Subcutaneous abdominal adipose tissue (tissue), 5 donors: ENCODE measurements at regions not wholly inside any gene's neighbourhood (a gene's known extent, or its start where the extent isn't known, plus 50 kb on each side); places are given as distances from the start of the nearest gene placed in this dataset.

Experiments used
- H3K27ac ChIP-seq: one replicate; pipeline ENCODE4 v1.7.0; 2013; ENCODE audit warnings: low read depth, mild to moderate bottlenecking, inconsistent platforms, low read length, moderate library complexity
- H3K27me3 ChIP-seq, 5 donors: one replicate each; pipeline ENCODE4 v1.7.0; 2013; ENCODE audit warnings: low read length in 5 of 5, inconsistent platforms in 1 of 5; ENCODE audit not compliant: control insufficient read depth in 5 of 5, insufficient read depth in 4 of 5
- H3K36me3 ChIP-seq, 5 donors: one replicate each; pipeline ENCODE4 v1.7.0; 2013; ENCODE audit warnings: low read length in 5 of 5; ENCODE audit not compliant: control insufficient read depth in 5 of 5, insufficient read depth in 5 of 5
- H3K4me1 ChIP-seq, 5 donors: one replicate each; pipeline ENCODE4 v1.7.0; 2013; ENCODE audit warnings: low read length in 5 of 5, mild to moderate bottlenecking in 3 of 5, moderate library complexity in 1 of 5; ENCODE audit not compliant: control insufficient read depth in 5 of 5, insufficient read depth in 5 of 5
- H3K4me3 ChIP-seq, 5 donors: one replicate each; pipeline ENCODE4 v1.7.0; 2013; ENCODE audit warnings: low read length in 5 of 5, low read depth in 1 of 5
- H3K9ac ChIP-seq, 5 donors: one replicate each; pipeline ENCODE4 v1.7.0; 2013; ENCODE audit warnings: low read length in 5 of 5, mild to moderate bottlenecking in 4 of 5, moderate library complexity in 3 of 5
- H3K9me3 ChIP-seq, 5 donors: one replicate each; pipeline ENCODE4 v1.7.0; 2013; ENCODE audit warnings: low read length in 5 of 5; ENCODE audit not compliant: control insufficient read depth in 5 of 5
- donor health status: healthy.
- donor health status: healthy.
- donor health status: healthy.
- donor health status: healthy.
- donor health status: healthy.

DNA sequence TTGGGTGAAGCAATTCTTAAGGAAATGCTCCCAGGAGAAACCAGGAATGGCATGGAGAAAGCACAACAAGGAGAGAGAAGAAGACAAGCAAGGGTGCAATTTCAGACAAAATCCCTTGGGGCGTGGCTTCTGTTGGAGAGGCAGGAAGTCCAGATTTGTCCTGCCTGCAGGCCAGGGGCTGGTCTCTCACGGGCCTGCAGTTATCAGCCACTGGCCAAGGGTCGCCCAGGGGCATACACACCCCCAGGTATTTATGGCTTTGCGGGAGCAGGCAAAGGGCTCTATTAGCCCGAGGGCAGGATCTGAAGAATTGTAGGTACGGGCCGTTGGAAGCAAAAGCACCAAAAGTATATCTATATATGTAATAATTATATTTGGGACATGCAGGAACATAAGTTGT, 87.7 kb downstream of the IYD start:
- no peaks in the 10 kb centered on the region for H3K27me3 ChIP-seq
- no peak overlapping the region for H3K9ac ChIP-seq
- no peaks in the 10 kb centered on the region for H3K36me3 ChIP-seq
- H3K9me3 ChIP-seq = no peaks in the 10 kb centered on the region
- H3K4me3 ChIP-seq = no peak overlapping the region
- H3K27ac ChIP-seq = no peak overlapping the region
- H3K4me1 ChIP-seq = peaks cover 0 to 15% (median 0%) of the 10 kb centered on the region in 5 donors

DNA sequence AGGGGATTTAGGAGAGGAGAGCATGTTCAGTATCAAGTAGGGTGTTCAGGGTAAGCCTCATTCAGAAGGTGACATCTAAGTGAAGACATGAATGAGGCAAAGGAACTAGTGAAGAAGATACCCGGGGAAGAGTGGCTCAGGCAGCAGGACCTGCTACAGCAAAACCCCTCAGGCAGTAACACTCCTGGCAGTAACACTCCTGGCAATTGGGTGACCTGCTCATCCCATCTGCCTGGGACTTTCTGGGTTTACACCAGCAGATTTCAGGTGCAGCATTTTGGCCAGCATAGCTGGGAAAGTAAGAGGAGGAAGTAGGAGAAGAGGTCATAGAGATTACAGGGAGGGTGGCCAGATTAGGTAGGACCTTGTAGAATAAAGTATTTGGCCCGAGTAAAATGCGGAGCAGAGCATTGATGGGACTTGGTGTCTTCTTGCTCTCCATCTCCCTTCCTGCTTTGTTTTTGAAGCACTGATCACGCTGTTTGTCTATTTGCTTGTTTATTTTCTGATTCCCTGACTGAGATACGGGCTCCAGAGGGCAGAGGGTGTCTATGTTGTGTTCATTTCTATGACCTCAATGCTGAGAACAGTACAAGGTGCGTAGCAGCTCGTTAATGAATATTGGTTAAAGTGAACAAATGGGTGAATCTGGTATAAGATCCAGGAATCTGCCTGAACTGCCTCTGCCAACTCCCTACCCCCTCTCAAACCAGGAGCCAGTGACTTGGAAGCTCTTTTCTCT, 88.3 kb downstream of the IYD start:
- H3K9ac ChIP-seq = no peak overlapping the region
- no peaks in the 10 kb centered on the region for H3K9me3 ChIP-seq
- no peak overlapping the region for H3K27ac ChIP-seq
- H3K4me3 ChIP-seq = no peak overlapping the region
- peaks cover 0 to 14% (median 0%) of the 10 kb centered on the region in 5 donors for H3K4me1 ChIP-seq
- H3K27me3 ChIP-seq = no peaks in the 10 kb centered on the region
- H3K36me3 ChIP-seq = no peaks in the 10 kb centered on the region

DNA sequence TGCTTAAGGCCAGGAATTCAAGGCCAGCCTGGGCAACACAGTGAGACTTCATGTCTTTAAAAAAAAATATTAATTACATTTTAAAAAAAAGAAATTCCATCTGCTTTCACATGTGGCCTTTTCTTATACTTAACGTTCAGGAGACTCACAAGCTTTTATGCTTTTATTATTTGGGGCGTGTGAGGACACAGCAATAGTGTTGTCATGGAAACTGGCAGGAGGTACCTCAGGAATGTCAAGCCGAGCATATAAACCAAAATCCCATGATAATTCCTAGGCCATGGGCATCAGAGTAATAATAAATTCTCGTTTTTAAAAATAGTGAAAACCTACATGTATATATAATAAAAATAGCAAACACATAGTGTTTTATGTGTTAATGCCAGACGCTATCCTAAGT, 89.8 kb downstream of the IYD start:
- H3K9me3 ChIP-seq = no peaks in the 10 kb centered on the region
- no peaks in the 10 kb centered on the region for H3K27me3 ChIP-seq
- H3K9ac ChIP-seq = no peak overlapping the region
- no peaks in the 10 kb centered on the region for H3K4me1 ChIP-seq
- no peak overlapping the region for H3K27ac ChIP-seq
- H3K4me3 ChIP-seq = no peak overlapping the region
- no peaks in the 10 kb centered on the region for H3K36me3 ChIP-seq

DNA sequence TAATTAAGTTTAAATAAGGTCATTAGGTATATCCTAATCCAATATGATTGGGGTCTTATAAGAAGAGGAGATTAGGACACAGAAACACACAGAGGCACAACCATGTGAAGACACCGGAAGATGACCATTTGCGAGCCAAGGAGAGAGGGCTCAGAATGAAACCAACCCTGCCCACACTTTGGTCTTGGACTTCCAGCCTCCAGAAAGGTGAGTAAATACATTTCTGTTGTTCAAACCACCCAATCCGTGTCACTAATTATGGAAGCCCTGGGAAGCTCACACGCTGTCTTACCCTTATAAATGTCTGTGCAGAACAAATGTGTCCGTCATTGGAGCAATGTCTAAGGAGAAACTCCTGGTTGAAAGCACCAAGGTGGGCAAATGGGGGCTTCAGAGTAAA, 95.0 kb downstream of the IYD start:
- Histone ChIP-seq H3K4me1 (no peaks in the 10 kb centered on the region), H3K36me3 (no peaks in the 10 kb centered on the region), H3K9me3 (no peaks in the 10 kb centered on the region), H3K4me3 (no peak overlapping the region), H3K27me3 (no peaks in the 10 kb centered on the region), H3K9ac (no peak overlapping the region), H3K27ac (no peak overlapping the region)

DNA sequence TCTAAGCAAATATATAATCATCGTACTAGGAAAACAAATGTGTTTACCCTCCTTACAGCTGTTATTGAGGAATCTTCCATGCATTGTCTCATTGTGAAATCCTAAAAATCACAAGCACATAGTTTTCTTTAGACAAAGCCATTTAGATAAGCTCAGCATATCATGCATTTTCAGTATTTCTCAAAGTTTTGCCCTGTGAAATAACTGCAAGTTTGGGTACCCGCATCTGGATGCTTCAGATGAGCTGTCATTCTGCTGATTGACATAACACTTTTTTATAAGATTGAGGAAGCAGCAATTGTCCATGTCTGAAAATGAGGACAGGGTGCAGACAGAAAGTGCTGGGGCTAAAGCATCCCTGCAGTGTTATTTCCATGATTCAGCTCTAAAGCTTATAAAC, 96.2 kb downstream of the IYD start:
- no peak overlapping the region for H3K27ac ChIP-seq
- H3K27me3 ChIP-seq = no peaks in the 10 kb centered on the region
- H3K9me3 ChIP-seq = no peaks in the 10 kb centered on the region
- H3K4me3 ChIP-seq = no peak overlapping the region
- no peaks in the 10 kb centered on the region for H3K4me1 ChIP-seq
- no peak overlapping the region for H3K9ac ChIP-seq
- H3K36me3 ChIP-seq = no peaks in the 10 kb centered on the region

DNA sequence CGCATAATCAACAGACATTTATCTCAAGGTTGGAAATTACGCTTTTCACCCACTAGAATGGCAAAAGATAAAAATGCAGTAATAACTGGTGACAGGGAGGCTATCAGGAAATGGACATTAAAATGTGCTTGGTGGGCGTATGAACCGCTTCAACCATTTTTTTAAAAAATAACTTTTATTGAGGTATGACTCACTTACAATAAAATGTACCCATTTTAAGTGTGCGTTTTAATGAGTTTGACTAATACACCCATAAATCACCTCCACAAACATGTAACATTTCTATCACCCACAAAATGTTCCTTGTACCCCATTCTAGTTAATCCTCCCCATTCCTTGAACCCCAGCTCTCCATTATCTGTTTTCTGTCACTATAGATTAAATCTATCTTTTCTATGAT, 96.8 kb downstream of the IYD start:
- H3K9ac ChIP-seq = no peak overlapping the region
- no peak overlapping the region for H3K27ac ChIP-seq
- H3K36me3 ChIP-seq = no peaks in the 10 kb centered on the region
- H3K27me3 ChIP-seq = no peaks in the 10 kb centered on the region
- H3K4me1 ChIP-seq = no peaks in the 10 kb centered on the region
- no peak overlapping the region for H3K4me3 ChIP-seq
- H3K9me3 ChIP-seq = no peaks in the 10 kb centered on the region

DNA sequence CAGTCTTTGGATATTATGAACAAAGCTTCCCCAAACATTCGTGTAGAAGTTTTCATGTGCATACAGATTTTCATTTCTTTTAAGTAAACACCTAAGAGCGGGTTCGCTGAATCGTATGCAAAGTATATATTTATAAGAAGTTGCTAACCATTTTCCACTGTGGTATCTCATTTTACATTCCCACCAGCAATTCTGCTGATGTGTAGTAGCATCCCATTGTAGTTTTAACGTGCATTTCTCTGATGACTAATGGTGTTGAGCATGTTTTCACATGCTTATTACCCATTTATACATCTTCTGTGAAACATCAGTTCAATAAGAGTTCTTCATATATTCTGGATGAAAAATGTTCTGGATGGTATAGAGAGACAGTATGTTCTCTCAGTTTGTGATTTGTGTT, 97.4 kb downstream of the IYD start:
- Histone ChIP-seq H3K27me3 (no peaks in the 10 kb centered on the region), H3K4me3 (no peak overlapping the region), H3K4me1 (no peaks in the 10 kb centered on the region), H3K36me3 (no peaks in the 10 kb centered on the region), H3K27ac (no peak overlapping the region), H3K9me3 (no peaks in the 10 kb centered on the region), H3K9ac (no peak overlapping the region)

DNA sequence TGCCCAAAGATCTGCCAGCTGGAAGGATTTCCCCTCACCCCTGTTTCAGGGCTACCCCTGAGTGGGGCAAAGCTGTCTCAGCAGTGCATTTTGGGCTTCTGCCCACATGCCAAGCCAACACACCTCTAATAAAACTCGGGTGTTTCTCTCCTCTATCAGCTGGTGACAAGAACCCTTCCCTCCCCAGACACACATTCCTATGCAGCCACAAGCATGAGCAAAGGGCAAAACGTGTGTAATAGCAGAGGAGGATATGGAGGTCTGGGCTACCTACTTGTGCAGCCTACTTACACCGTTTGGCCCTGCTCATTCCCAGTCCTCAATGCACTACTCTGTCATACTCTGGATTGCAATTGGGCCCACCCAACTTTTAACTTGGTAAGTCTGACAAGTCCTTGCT, 101.3 kb downstream of the IYD start:
- H3K4me3 ChIP-seq = no peak overlapping the region
- no peaks in the 10 kb centered on the region for H3K36me3 ChIP-seq
- H3K27me3 ChIP-seq = no peaks in the 10 kb centered on the region
- H3K27ac ChIP-seq = no peak overlapping the region
- H3K9me3 ChIP-seq = no peaks in the 10 kb centered on the region
- H3K9ac ChIP-seq = no peak overlapping the region
- H3K4me1 ChIP-seq = no peaks in the 10 kb centered on the region

DNA sequence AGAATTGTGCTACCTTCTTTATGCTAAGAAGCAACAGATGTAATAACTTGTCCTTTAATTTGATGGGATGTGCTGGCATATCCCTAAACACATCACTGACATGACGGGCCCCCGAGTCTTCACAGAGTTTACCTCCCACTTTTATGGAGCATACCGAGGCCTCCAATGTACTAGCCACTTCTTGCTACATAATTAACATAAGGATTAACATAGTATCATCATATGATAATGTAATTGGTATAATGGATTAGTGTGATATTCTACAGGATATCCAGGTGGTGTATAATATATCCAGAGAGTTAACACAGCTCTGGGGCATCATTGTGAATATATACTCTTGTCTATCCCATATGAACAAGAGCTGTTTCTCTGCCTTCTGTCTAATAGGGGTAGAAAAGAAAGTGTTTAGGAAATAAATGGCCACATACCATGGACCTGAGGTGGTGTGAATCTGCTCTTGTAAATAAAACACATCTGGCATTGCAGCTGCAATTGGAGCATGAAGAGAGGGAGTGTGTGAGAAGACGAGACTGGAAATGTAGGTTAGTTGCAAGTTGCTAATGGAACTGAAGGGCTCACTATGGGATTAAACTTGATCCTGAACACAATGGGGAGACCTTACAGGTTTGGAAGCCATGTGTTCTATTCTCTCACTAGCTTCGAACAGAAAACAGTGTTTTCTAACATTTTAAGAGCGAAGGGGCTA, 102.3 kb downstream of the IYD start:
- Histone ChIP-seq H3K36me3 (no peaks in the 10 kb centered on the region), H3K27me3 (no peaks in the 10 kb centered on the region), H3K4me1 (no peaks in the 10 kb centered on the region), H3K9ac (no peak overlapping the region), H3K27ac (no peak overlapping the region), H3K9me3 (no peaks in the 10 kb centered on the region), H3K4me3 (no peak overlapping the region)

DNA sequence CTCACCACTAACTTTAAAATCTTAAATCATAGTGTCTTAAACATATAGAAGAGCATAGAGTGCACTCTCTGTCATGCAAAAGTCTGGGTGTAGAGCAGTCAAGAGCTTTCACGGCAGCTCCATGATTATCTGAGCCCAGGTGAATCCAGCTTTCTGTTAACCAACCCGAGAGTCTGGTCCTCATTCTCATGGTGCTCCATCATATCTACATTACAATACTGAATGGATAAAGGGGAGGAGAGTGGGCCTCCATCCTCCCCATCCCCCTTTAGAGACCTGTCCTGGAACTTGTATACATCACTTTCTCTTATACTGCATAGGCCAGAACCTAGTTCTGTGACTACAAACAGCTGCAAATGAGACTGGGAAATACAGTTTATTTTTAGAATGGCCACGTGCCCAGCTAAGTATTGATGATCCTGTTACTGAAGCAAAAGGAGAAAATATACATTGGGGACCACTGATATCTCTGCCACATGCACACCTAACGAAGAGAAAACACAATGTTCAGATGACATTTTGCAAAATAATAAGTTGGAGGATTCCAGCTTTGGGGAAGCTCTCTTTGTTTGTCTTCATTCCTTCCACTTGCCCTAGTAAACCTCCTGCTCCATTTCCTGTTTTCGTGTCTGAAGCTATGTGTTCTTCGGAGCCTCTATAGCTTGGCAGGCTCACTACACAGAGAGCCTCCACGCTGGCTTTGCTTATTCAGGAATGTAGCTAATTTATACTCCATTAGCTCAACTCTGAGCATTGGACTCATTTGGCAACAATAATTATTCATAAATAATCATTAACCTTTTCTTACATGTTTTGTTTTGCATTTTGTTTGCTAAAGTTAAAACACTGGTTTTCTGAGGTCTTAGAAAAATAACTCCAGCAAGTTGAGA, 110.1 kb downstream of the IYD start:
- H3K4me1 ChIP-seq = peaks cover 0 to 10% (median 3%) of the 10 kb centered on the region in 5 donors
- H3K9ac ChIP-seq = no peak overlapping the region
- peaks cover 0 to 5% (median 0%) of the 10 kb centered on the region in 5 donors for H3K9me3 ChIP-seq
- no peaks in the 10 kb centered on the region for H3K36me3 ChIP-seq
- H3K27me3 ChIP-seq = no peaks in the 10 kb centered on the region
- H3K4me3 ChIP-seq = no peak overlapping the region
- no peak overlapping the region for H3K27ac ChIP-seq
